ENCODE measurements at regions not wholly inside any gene's neighbourhood (a gene's known extent, or its start where the extent isn't known, plus 50 kb on each side); places are given as distances from the start of the nearest gene placed in this dataset.

DNA sequence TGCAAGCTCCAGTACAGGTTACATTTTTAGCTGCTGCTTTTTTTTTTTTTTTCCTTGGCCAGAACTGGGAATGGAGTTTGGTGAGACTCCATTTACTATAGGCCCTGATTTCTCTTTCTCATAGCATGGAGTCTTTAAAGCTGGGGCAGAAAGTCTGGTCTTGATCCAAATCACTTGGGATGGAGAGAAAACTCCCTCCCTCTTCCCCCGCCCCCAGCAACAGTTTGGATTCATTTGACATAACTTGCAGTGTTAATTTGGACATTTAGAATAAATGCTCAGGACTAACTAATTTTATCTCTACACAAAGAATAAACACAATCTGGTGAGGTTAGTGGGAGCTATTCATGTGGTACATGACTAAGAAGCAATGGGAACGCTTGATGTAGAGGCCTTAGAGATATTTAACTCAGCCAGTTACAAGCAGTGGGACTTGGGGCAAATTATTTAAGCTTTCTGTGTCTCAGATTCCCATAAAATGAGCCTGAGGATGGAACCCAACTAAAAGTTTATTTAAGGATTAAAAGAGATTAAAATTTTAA lies 107.3 kb upstream of the ARHGAP5 start:
- TF ChIP-seq CTCF (IDR thresholded peaks at IDR 0.05; ENCODE audit: low read depth, low read length, poor library complexity, severe bottlenecking) (no peak), EZH2phosphoT487 (IDR thresholded peaks at IDR 0.05; ENCODE audit: borderline replicate concordance, low read length) (no peak)

Data from DOHH2 (cell line).